Kidney epithelial cell (primary cell): ENCODE measurements at regions not wholly inside any gene's neighbourhood (a gene's known extent, or its start where the extent isn't known, plus 50 kb on each side); places are given as distances from the start of the nearest gene placed in this dataset.
"Not testable (repeated sequence)": the region's sequence is repeated elsewhere in the genome, so short reads cannot be mapped to it uniquely, and the experiment has no call there.

Experiments
- DNase-seq: peaks from one replicate; pipeline ENCODE4 v3.0.0-alpha.2; 2010; ENCODE audit warnings: low read depth
- H3K27me3 ChIP-seq: 2 replicates; pipeline ENCODE4 v1.6.0; 2011; ENCODE audit warnings: low read length; ENCODE audit not compliant: control insufficient read depth, insufficient read depth
- H3K36me3 ChIP-seq: 2 replicates; pipeline ENCODE4 v1.5.1; 2011; ENCODE audit warnings: low read length; ENCODE audit not compliant: control insufficient read depth, insufficient read depth
- H3K4me3 ChIP-seq: 2 replicates; pipeline ENCODE4 v1.5.1; 2011; ENCODE audit warnings: low read depth, mild to moderate bottlenecking, control low read depth, low read length
- TF ChIP-seq, protein P1 (sequence below): IDR thresholded peaks from 2 replicates; pipeline ENCODE4 v1.5.1; 2011; ENCODE audit warnings: mild to moderate bottlenecking, moderate library complexity, low read length, control low read depth, inconsistent platforms; ENCODE audit not compliant: insufficient read depth, poor library complexity, severe bottlenecking

DNA sequence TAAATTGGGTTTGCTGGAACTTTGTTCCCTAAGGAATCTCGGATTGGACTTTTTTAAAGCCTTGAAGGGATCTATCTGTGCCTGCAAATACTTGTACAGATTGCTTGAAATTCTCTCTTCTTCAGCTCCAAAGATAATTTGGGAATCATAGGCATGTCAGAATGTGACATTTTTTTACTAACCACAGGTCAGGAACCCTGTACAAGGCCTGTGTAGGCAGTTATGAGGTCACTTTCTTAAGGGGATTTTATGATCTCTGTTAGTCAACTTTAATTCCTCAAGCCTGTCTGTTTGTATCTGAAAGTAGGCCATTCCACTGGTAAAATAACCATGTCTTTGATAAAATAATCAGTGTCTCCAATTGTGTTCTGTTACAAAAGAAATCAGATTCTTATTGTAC, 369.9 kb upstream of the NPAP1 start:
- H3K36me3 ChIP-seq, H3K4me3 ChIP-seq, H3K27me3 ChIP-seq, DNase-seq: not testable (repeated sequence)

DNA sequence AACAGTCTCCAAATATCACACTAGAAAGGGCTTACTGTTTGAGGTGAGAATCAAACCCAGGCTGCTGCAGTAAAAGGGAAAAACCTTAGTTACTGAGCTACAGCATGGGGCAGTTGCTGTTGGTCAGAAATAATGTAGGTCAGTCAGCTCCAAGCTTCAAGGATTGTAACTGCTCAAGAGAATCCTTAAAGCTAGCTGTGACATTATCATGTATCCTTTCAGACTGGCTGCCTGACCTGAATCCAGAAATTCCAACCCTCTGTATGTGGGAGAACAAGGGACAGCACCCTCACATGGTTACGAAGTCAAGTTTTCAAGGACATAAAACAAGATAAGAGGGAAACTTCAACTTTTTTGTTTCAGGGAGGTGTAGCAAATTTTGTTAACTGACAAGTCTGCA, 365.9 kb upstream of the NPAP1 start:
- DNase-seq, H3K27me3 ChIP-seq, H3K36me3 ChIP-seq, H3K4me3 ChIP-seq: not testable (repeated sequence)

DNA sequence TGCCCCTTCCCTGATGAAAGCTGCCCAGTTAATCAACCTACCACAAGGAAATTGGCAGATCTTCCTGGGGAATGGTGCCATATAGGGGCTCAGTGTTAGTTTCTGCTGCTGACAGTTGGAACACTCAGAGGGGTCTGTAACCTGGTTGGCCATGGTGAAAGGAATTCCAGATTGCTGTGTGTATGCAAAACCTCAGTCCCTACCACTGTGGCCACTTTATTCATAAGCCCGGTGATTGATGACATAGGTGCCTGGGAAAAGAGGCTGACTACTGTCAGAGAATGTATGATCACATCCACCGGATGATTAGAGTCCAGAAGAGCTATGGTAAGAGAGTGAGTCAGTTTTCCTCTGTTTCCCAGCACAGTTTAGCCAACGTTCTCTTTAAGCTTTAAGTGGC, 363.9 kb upstream of the NPAP1 start:
- H3K27me3 ChIP-seq, H3K36me3 ChIP-seq, H3K4me3 ChIP-seq, DNase-seq: not testable (repeated sequence)

DNA sequence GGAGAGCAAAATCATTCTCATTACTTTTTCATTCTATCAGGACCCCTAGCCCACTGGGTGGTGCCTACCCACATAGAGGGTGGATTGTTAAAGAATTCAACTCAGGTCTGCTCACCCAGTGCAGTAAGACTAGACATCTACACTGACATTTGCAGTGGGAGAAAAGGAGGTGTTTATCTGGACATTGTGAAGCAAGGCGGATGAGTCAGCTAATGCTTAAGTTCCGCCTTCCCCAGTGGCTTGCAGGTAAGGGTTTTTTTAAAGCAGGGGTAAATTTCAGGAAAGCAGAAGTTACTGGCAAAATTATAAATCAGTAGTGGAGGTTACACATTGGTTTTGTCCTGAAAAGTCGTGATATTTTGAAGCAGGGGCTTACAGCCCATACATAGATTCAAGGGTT, 359.2 kb upstream of the NPAP1 start:
- not testable (repeated sequence) for DNase-seq, H3K36me3 ChIP-seq, H3K4me3 ChIP-seq, H3K27me3 ChIP-seq

DNA sequence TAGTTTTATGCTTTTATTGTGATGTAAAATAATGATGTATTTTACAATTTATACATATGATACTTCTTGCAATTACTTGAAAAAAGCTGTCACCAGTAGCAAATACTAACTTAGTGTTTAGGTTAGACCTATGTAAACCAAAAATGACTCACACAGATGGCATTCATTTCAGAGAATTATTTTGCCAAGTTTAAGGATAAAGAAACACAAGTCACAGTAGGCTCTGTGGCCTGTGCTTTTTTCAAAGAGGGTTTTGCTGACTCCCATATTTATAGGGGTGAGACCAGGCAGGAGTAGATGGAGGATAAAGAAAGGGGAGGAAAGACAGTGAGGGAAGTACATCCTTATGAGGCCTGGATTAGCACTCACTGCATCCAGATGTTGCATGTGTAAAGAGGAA, 356.6 kb upstream of the NPAP1 start:
- no peaks in the 10 kb centered on the region for H3K27me3 ChIP-seq
- no peak overlapping the region for H3K4me3 ChIP-seq
- DNase-seq, result no peak
- TF ChIP-seq, protein P1, sequence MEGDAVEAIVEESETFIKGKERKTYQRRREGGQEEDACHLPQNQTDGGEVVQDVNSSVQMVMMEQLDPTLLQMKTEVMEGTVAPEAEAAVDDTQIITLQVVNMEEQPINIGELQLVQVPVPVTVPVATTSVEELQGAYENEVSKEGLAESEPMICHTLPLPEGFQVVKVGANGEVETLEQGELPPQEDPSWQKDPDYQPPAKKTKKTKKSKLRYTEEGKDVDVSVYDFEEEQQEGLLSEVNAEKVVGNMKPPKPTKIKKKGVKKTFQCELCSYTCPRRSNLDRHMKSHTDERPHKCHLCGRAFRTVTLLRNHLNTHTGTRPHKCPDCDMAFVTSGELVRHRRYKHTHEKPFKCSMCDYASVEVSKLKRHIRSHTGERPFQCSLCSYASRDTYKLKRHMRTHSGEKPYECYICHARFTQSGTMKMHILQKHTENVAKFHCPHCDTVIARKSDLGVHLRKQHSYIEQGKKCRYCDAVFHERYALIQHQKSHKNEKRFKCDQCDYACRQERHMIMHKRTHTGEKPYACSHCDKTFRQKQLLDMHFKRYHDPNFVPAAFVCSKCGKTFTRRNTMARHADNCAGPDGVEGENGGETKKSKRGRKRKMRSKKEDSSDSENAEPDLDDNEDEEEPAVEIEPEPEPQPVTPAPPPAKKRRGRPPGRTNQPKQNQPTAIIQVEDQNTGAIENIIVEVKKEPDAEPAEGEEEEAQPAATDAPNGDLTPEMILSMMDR, result no peak
- H3K36me3 ChIP-seq, result no peaks in the 10 kb centered on the region

DNA sequence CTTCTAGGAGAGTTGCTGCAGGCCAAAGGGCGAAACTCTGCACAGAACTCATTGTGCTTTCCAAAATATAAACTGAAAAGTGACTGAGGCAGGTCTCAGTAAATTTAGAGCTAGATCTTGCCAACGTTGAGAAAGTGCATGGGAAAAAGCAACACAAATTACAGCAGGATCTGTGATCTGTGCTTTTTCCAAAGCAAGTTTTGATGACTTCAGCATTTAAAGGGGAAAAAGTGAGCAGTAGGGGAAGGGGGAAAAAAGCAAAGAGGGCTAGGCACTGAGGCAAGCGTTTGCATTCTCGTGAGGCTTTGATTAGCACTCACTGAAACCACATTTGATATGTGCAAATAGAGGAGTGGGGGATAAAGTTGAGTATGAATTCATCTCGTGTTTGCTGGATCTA, 351.5 kb upstream of the NPAP1 start:
- not testable (repeated sequence) for H3K4me3 ChIP-seq, DNase-seq, H3K36me3 ChIP-seq, H3K27me3 ChIP-seq

DNA sequence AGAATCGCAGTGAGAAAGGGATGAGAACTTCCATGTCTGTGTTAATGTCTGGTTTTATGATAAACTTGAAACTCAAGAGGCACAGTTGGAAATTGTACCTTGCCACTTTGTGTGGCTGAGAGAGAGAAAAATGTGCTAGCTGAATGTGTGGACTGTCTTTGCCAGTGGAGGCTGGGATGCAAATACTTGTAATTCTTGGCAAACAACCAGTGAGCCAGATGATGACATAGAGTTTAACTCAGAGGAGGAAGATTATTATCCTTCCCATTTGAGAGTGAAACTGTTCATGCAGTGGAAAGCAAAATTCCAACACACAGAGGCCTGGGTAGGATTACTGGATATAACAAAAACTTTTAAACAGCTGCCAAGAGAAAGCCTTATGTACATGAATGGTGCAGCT, 349.1 kb upstream of the NPAP1 start:
- H3K27me3 ChIP-seq, H3K36me3 ChIP-seq, H3K4me3 ChIP-seq, DNase-seq: not testable (repeated sequence)

DNA sequence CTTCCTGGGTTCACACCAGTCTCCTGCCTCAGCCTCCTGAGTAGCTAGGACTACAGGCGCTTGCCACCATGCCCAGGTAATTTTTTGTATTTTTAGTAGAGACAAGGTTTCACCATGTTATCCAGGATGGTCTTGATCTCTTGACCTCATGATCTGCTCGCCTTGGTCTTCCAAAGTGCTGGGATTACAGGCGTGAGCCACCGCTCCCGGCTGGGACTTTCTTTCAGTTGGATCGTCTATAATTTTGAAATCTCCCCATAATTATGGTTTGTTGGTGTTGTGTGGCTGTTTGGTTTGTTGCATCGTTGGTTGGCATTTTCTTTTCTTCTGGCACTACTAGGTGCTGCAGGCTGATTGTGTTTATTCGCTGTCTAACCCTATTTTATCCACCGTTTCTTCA, 343.6 kb upstream of the NPAP1 start:
- not testable (repeated sequence) for H3K4me3 ChIP-seq, DNase-seq, H3K27me3 ChIP-seq, H3K36me3 ChIP-seq

DNA sequence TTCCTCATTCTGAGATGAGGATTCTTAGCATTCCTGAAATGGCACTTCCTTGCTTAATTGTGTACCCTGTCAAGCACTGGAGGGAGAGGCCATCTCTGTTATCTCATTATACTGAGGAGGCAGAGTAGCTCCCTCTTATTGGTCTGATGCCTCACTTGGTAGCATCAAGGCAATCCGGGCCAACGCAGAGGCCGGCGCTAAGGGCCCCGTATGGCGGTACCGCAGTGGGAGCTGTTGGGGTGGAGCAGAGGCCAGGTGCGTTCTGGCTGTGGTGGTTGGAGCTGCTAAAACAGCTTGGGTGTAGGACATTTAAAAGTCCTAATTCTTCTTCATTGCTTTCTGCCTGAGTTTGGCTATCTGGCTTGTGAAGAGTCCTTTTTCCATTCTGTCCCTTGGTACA, 333.7 kb upstream of the NPAP1 start:
- DNase-seq, H3K4me3 ChIP-seq, H3K27me3 ChIP-seq, H3K36me3 ChIP-seq: not testable (repeated sequence)

DNA sequence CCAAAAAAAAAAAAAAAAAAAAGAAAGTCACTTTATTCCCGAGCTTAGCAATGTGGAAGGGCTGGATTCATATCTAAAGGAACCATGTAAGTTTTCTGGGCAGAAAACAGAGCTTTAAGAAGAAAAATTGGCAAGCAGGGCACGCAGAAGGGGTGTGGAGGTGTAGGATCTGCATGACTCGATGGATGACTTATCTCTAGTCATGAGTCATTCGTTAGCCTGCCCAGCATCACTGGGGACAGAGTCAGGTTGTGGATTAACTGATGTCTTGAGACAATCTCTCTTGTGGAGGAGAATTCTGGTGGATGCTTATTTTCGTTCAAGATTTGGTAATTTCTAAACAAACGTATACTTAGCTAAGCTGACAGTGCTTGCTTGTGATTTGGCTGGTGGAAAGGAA, 322.8 kb upstream of the NPAP1 start:
- DNase-seq, H3K36me3 ChIP-seq, H3K4me3 ChIP-seq, H3K27me3 ChIP-seq: not testable (repeated sequence)

DNA sequence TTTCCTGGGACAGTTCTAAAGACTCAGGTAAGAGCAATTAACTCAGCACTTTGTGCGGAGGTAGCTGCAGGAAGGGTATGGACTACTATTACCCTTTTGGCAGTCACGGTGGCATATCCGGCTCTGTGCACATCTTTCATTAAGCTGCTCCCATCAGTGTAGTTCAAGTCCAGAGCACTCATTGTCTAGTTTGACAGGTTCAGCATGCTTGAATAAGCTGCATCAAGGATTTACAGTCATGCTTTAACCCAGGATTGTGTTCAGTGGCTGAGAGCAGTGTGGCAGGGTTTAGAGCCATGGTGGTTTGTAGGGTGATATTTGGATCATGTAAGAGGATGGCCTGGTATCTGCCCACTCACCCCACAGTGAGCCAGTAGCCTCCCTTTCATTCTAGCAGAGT, 294.5 kb upstream of the NPAP1 start:
- not testable (repeated sequence) for DNase-seq, H3K4me3 ChIP-seq, H3K36me3 ChIP-seq, H3K27me3 ChIP-seq

DNA sequence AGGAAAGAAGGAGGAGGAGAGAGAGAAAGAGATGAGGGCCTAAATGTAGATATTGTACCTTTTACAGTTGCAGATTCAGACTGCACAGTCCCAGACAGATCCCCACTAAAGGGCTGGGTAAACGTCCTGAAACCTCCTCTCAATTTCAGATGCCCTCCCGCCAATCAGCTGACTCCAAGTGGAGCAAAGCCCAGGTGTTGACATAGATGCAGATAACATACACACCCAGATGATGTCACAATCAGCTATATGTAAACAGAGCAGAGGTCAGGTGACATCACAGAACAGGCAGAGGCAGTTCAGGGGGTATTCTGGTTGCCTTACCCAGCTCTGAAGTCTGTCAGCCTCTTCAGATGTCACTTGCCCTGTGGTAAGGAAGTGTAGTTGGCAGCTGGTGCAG, 290.3 kb upstream of the NPAP1 start:
- not testable (repeated sequence) for DNase-seq, H3K36me3 ChIP-seq, H3K4me3 ChIP-seq, H3K27me3 ChIP-seq
